OCI-M2 (cell line): ENCODE measurements at regions not wholly inside any gene's neighbourhood (a gene's known extent, or its start where the extent isn't known, plus 50 kb on each side); places are given as distances from the start of the nearest gene placed in this dataset.
"Not testable (repeated sequence)": the region's sequence is repeated elsewhere in the genome, so short reads cannot be mapped to it uniquely, and the experiment has no call there.

Experiments used
- DNase-seq: peaks from one replicate; lab custom pipeline; 2025; ENCODE audit not compliant: unreplicated experiment; lab: John Stamatoyannopoulos, UW

DNA sequence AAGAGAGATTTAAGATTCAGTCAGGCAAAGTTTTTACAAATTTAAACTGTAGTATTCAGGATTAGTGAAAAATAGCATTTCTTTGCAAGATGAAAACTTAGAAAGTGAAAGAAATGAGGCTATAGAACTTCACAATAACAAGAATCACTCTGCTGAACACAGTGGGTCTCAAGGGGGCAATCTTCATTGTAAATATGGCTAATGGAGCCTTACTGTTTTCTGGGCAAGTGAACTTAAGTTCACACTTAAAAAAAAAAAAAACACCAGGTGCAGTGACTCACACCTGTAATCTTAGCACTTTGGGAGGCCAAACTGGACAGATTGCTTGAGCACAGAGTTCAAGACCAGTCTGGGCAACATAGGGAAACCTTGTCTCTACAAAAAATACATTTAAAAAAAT, 175.9 kb upstream of the SNX2 start:
- no peak for DNase-seq

DNA sequence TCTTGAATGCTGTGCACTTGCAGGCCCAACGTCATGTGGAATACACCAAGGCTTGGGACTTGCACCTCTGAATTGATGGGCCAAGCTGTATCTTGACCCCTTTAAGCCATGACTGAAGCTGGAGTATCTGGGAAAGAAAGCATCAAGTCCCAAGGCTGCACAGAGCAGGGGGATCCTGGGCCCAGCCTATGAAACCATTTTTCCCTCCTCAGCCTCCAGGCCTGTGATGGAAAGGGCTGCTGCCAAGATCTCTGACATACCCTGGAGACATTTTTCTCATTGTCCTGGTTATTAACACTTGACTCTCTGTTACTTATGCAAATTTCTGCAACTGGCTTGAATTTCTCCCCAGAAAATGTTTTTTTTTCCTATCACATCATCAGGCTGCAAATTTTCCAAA, 174.0 kb upstream of the SNX2 start:
- DNase-seq: no peak

DNA sequence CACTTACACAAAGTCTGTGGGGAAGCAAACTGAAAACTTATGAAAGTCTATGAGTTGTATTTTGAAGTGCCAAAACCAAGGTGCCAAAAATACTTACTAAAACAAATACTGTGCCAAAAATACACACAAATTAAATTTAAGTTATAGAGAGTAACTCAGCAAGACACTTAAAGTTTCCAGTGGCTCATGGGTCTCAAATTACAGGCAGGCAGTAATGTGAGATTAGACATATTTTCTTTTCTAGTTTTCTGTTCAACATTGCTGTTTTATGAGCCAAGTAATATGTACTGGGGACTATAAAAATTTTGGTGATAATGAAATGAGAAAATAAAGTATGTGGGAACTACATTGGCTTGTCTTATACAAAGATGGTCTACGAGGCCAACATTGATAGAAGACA, 172.2 kb upstream of the SNX2 start:
- no peak for DNase-seq

DNA sequence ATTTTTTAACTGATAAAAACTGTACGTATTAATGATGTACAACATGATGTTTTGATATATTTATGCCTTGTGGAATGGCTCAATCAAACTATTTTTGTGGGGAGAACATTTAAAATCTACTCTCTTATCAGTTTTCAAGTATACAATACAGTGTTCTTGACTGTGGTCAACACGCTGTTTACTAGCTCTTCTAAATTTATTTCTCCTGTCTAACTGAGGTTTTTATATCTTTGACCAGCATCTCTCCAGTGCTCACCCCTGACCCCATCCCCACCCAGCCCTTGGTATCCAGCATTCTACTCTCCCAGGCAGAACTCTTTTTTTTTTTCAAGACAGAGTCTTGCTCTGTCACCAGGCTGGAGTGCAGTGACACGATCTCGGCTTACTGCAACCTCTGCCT, 169.6 kb upstream of the SNX2 start:
- DNase-seq: no peak

DNA sequence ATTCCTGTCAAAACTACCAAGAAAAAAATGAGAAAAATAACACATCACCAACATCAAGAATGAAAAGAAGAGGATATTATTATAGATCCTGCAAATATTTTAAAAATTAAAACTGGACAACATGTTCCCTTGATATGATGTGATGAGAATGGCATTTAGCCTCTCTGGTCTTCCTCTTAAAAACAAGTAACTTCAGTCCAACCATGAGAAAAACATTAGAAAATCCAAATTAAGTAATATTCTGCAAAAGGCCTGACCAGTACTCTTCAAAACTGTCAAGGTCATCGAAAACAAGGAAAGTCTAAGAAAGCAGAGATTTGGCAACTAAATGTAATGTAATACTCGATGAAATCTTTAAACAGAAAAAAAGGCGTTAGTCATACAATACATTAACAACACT, 167.1 kb upstream of the SNX2 start:
- no peak for DNase-seq

DNA sequence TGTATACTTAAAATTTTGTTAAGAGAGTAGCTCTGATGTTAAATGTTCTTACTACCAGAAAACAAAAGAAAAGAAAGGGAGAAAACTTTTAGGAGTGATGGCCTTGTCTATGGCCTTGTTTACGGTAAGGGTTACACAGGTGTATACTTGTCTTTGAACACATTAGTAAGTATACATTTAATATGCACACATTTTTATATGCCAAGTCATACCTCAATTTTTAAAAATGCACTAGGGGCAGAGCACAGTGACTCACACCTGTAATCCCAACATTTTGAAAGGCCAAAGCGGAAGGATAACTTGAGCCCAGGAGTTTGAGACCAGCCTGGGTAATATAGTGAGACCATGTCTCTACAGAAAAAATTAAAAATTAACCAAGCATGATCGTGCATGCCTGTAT, 166.7 kb upstream of the SNX2 start:
- no peak for DNase-seq

DNA sequence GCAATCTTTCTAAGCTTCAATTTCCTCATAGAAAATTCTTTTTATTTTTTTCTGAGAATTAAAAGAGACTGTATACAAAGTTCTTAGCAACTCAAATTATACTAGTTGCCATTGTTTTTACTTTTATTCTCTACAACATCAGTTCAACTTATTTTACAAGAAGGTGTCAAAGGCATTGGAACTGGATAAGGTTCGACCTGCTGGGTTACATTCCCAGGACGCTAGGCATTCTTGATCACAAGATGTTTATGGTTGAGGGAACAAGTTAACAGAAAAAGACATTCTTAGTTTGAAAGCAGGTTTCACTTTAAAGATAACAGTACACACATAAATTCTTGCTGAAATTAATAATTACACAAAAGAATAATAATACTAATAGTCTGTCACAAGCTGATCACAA, 163.5 kb upstream of the SNX2 start:
- DNase-seq: no peak

DNA sequence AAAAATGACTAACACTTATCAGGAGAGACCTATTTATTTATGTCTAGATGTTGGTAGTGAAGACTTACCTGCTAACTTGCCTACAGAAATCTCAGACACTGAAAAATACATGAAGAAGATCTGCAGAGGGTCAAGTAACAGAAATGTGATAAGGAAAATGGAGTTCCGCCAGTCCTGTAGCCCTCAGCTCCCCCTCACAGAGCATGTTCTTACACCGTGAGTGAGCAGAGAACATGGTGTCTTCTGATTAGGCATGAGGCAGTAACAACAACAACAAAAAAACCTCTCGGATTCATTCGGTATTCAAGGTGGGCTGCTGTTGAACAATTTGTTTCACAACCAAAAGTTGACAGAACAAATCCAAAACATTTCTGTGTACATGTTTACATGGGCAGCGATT, 162.0 kb upstream of the SNX2 start:
- DNase-seq: no peak

DNA sequence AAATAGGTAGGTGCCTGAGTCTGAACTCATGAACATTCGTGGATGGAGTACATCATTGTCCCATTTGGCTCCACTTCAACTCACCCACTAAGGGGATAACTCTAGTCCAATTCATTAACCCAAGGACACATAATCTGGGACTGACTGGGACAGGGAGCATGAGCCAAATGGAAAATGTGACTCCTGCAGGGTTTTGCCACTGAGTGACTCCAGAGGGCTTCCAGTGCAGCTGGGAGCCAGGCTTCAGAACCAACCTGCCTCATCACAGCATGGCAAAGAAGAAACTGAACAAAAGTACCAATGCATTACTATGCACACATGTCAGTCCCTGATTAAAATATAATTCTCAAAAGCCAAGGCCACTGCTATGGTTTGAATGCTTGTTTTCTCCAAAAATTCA, 159.7 kb upstream of the SNX2 start:
- no peak for DNase-seq

DNA sequence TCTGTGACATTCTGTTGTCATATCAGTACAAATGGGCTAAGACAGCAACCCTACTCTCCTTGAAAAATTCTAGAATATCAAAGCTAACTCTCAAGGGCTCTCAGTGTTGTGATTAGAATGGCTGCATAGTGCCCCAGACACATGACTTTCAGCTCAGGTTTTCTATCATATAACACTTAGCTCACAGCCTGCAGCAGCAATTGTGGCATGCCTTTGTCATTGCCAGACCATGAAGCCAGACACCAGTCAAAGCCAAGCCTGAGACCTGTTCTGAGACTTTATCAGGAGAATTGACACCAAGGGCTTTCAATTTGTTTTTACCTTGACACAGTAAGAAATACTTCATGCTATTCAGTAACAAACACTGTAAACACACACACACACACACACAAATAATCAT, 159.0 kb upstream of the SNX2 start:
- no peak for DNase-seq

DNA sequence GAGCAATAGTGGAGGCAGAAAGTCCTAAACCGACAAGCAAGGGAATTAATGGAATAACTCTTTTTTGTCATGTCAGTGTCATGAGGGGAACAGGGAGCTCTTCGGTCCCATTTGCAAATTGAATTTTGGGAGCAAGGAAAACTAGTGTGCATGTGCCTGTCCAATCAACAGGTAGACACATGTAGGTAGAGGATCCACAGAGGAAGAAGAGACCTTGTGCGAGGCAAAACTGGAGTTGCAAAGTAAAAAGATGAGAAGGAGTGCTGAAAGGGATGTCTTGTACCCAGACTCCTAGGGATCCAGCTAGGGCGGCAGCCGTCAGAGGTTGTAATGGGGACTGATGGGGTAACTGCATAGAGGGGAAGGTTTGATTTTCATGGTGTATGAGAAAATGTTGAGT, 156.8 kb upstream of the SNX2 start:
- DNase-seq: not testable (repeated sequence)

DNA sequence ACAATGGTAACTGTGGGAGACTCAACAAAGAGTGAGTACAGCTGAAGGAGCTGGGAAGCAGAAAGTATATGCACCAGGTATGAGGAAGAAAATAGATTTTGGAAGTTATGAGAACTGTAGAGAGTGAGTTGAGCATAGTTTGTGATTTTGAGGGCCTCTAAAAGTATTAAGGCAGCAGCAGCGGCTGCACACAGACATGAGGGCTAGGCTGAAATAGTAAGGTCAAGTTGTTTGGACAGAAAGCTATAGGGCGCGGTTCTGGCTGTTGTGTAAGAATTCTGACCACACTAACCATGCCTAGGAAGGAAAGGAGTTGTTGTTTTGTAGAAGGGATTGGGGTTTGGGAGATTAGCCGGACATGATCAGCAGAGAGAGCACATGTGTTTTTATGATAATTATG, 154.1 kb upstream of the SNX2 start:
- DNase-seq: not testable (repeated sequence)

DNA sequence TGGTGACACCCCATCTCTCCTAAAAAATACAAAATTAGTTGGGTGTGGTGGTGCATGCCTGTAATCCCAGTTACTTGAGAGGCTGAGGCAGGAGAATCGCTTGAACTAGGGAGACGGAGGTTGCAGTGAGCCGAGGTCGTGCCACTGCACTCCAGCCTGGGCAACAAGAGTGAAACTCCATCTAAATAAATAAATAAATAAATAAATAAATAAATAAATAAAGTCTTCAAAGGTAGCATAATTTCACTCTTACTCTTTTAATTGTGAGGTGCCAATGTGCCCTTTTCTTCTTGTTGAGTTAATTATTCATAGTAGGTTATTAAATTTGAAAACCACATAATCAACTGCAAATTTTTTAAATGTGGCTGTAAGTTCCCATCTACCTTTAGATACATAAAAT, 146.2 kb upstream of the SNX2 start:
- not testable (repeated sequence) for DNase-seq

DNA sequence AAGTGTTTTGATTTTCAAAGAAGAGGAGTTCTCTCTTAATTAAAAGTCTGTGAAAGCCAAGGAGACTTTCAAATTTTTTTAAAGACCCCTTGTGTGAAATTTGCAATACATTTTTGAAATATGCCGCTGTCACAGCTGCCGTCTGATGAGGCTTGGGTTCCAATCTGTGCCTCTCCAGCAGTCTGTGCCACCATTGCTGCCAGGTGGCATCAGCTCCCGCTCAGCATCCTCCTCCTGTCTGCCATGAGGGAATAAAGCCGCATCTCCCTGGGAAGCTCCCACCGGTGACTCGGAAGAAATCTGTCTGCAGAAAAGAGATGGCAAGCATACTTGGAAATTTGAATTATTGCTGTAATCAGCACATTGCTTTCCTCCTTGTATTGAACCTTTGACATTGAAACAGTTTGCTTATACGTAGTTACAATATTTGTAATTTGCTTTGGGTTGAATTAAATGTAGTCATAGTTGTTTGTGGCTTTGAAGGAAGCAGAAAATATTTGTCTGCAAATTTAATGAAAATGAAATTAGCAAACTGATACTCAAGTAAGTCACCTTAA, 145.7 kb upstream of the SNX2 start:
- no peak for DNase-seq

DNA sequence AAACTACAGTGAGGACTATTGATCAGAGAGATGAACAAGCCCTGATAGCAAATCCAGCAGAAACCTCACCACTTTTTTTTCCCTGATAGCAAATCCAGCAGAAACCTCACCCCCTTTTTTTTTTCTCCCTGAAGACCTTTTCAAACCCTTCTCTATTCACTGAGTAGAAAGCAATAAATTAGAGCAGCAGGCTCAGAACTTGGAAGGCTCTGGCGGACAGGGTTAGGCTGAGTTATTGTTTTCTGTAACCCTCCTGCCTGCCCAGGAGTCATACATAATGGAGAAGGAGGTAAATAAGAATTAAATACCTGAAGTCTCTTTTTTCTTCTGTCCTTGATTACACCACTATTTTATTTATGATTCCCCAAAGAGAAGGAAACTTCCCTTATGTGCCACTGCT, 136.3 kb upstream of the SNX2 start:
- DNase-seq: no peak

DNA sequence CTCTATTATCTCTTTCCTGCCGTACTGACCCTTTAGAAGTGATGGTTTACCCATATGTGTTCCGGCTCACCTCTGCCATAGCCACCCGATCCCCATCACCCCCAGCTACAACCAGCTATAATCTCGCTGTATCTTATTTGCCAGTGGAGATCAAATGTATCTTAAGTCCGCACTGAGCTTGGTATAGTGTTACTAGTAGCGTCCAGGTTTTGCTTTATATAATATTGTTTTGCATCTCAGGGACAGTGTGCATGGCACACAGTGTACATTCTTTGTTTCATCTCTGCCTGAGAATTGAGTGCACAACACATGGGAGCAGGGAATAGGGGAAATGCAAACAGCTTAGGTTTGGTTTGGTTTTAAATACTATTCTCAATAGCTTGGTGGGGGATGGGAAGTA, 135.8 kb upstream of the SNX2 start:
- no peak for DNase-seq

DNA sequence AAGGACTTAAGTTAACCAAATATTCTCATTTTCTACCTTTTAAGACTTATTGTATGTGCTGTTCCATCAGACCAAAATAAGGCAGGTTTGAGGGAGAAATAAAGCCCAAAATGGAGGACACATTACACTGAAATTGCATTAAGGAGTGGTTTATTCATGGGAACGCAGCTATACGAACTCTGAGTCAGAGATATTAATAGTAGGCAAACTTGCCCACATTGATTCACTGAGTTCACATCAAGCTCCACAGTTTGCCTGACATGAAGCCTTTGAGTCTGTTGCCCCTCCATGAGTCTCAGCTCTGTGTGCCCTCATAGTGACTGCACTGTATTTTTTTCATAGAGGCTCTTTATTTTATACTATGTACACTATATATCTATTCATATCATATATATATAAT, 135.0 kb upstream of the SNX2 start:
- DNase-seq: no peak

DNA sequence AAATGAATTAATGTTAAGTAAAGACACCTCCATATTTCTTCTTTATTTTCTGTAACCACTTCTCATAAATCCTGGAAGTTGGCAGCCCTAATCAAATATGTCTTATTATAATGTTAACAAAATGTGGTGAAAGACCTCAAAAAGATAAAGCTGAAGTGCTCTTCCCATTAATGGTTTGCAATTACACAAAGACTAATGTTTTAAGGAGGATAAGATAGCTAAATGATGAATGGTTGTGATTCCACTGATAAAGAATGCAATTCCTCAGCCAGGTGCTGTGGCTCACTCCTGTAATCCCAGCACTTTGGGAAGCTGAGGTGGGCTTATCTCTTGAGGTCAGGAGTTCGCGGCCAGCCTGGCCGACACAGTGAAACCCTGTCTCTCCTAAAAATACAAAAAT, 125.8 kb upstream of the SNX2 start:
- DNase-seq: no peak

DNA sequence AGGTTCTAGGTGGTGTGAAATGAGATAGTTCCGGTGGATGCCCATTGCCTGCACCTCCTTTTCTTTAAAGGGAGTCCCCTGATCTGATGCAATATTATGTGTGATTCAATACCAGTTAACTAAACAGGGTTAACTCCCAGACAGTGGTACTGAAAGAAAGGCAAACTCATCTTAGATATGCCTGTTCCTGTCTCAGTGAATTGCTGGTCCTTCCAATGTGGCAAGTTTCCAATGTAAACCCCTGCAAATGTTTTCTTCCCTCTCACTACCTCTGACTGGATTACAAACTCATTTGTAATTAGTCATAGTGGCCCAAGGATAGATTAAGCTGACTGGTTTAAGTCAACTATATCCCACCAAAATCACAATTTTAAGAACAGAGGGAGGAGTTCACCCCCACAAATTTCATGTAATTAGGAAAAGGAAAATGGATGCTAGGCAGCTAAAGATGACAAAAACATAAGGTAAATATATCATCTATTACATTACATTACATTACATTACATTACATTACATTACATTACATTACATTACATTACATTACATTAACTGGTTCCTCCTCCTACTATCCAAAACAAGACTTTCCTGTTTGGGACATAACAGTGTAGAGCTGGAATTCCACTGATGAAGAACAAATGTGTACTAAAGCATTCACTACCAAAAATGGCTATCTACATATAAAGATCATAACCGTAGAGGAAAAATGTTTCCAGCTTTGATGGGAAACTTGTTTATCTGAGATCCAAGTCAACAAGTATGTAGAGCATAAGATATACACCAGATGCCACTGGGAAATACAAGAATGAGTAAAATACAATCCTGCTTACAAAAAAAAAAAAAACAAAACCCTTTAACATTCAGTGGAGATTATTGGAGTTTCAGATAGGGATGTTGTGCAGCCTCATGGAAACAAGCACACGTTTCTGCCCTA, 121.5 kb upstream of the SNX2 start:
- DNase-seq: no peak

DNA sequence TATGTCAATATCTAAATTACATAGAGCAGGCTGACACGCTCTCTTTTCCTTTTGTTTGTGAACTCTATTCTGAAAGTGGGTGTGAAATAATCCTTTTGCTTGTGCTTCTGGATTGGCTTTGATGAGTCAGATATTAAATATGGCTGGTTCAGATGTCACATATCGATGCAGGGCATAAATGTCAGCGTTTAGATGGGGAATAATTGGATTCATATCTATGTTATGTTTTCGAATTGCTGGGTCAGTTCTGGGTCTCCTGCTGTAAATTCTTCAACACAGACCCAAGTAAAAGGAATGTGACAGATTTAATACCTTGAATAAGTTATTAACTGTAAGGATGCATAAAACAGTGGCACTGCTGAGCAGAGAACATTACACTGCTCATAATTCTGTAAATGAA, 118.7 kb upstream of the SNX2 start:
- no peak for DNase-seq

DNA sequence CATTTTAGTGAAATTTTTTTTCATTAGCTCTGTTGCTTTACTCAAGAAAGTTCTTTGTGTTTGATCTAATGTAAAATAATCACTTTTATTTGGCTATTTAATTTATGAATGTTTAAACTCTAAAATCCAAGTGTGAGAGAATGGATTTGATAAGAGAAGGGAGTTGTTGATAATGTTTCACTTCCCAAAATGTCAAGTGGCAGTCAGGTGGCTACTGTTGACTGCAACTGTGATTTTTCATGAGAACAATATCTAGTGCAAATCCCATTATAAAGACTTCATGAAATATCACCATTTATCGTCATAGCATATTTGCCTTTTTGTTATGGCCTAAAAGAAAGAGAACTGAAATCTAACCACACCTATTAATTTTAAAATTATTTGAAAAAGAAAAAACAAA, 118.3 kb upstream of the SNX2 start:
- no peak for DNase-seq

DNA sequence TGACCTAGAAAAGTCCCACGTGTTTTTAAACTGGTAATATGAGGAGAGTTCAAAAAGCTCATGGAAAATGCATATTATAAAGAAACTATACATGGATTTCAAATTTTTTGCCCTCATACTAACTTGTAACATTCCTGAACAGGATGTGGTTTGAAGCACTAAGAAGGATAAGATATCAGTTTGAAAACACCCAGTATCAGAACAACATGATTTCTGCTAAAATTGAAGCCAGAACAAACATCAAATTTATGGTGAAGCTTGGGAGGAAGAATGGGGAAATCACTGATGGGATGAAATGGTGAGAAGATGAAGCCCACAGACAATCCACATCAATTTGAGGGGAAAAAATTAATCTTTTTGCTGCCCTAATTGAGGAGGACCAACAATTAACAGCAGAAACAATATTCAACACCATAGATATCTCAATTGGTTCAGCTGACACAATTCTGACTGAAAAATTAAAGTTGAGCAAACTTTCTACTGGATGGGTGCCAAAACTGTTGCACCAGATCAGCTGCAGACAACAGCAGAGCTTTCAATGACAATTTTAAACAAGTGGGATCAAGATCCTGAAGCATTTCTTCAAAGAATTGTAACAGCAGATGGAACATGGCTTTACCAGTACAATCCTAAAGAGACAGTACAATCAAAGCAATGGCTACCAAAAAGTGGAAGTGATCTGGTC, 113.2 kb upstream of the SNX2 start:
- DNase-seq: no peak
